Lower leg skin (tissue), 4 donors: ENCODE measurements at regions not wholly inside any gene's neighbourhood (a gene's known extent, or its start where the extent isn't known, plus 50 kb on each side); places are given as distances from the start of the nearest gene placed in this dataset.
"Not testable (repeated sequence)": the region's sequence is repeated elsewhere in the genome, so short reads cannot be mapped to it uniquely, and the experiment has no call there.

Experiments
- DNase-seq, 2 donors: peaks; one replicate each; pipeline ENCODE4 v3.0.0-alpha.2; 2019; ENCODE audit warnings: low spot score in 2 of 2
- H3K4me3 ChIP-seq: fragments of 200-600 bp; sonication (generic); 2 replicates; pipeline ENCODE4 v1.5.1; 2017; ENCODE audit warnings: mild to moderate bottlenecking, low read depth; ENCODE audit not compliant: poor library complexity, severe bottlenecking
- POLR2A ChIP-seq, 2 donors: fragments of 450-650 bp; IDR thresholded peaks; one replicate each; pipeline ENCODE4 v1.6.1; 2016 to 2017; ENCODE audit warnings: antibody characterized with exemption in 2 of 2, mild to moderate bottlenecking in 1 of 2, moderate library complexity in 1 of 2
- WGBS, 2 donors: methylation state at CpG; one replicate each; pipeline ENCODE4 v1.1.5; 2018; 5-methylcytosine and 5-hydroxymethylcytosine counted together
- intact Hi-C: fragments of 100-400 bp; cut with DNase I; formaldehyde crosslinking; loops from one replicate; pipeline ENCODE4 v1.15.0; 2023; ENCODE audit warnings: low total_unique reads
- TF ChIP-seq, protein P1 (sequence below), 3 donors: fragments of 450-650 bp; IDR thresholded peaks; one replicate each; pipeline ENCODE4 v1.5.1; 2016; ENCODE audit warnings: antibody characterized with exemption in 3 of 3, mild to moderate bottlenecking in 3 of 3, moderate library complexity in 2 of 3

DNA sequence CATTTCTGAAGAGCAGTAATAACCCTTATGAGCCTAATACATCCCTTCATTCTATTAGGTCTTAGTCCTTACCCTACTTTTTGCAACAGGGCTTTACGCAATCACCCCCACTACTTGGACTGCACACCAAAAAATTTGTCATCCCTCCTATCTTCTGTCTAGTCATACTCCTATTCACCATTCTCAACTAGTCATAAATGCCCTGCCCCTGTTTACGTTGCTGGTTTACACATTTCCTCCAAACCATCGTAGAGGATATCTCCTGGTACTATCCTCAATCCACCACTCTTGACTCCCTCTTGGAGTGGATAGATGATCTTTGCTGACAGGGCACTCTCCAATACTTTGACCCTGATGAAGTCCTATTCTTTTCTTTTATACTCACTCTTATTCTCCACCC lies 98.2 kb upstream of the CCNG1 start:
- TF ChIP-seq, protein P1, sequence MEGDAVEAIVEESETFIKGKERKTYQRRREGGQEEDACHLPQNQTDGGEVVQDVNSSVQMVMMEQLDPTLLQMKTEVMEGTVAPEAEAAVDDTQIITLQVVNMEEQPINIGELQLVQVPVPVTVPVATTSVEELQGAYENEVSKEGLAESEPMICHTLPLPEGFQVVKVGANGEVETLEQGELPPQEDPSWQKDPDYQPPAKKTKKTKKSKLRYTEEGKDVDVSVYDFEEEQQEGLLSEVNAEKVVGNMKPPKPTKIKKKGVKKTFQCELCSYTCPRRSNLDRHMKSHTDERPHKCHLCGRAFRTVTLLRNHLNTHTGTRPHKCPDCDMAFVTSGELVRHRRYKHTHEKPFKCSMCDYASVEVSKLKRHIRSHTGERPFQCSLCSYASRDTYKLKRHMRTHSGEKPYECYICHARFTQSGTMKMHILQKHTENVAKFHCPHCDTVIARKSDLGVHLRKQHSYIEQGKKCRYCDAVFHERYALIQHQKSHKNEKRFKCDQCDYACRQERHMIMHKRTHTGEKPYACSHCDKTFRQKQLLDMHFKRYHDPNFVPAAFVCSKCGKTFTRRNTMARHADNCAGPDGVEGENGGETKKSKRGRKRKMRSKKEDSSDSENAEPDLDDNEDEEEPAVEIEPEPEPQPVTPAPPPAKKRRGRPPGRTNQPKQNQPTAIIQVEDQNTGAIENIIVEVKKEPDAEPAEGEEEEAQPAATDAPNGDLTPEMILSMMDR (IDR thresholded peaks at IDR 0.05) = no peak
- TF ChIP-seq POLR2A (IDR thresholded peaks at IDR 0.05) = no peak
- WGBS, 2 donors = 62 to 77% methylated on average over 3 of the region's 3 CpGs
- H3K4me3 ChIP-seq = no peak overlapping the region
- DNase-seq = no peak
- intact Hi-C loops = no loop called here

DNA sequence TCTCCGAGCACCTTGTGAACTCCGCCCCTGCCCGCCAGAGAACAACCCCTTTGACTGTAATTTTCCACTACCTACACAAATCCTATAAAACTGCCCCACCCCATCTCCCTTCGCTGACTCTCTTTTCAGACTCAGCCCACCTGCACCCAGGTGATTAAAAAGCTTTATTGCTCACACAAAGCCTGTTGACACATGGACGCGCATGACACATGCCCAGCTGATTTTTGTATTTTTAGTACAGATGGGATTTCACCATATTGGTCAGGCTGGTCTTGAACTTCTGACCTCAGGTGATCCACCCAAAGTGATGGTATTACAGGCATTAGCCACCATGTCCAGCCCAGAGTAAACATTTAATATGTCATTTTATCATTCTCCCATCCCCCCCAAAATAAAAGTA lies 97.0 kb upstream of the CCNG1 start:
- DNase-seq, intact Hi-C loops, H3K4me3 ChIP-seq: not testable (repeated sequence)
- WGBS, 2 donors = 82 to 87% methylated on average over 6 of the region's 6 CpGs

DNA sequence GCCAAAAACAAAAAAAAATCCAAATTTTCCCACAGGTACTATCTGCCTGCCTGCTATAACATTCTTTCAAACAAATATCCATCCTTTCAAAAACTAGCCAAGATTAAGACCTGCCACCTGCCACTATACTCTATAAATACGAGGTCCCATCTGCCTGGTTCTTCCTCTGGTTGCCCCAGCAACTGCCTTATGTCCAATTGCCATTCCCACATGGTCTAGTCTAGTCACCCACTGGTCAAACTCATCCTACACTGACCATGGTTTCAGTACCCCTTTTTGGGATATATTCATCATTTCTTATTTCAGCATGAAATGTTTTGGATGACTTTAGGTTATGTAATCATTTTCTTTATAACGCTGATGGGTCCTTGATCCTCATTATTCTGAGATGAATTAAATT lies 95.1 kb upstream of the CCNG1 start:
- 73 to 80% methylated on average over 2 of the region's 2 CpGs for WGBS, 2 donors
- no peak for DNase-seq
- no peak for TF ChIP-seq POLR2A (IDR thresholded peaks at IDR 0.05)
- TF ChIP-seq, protein P1 (IDR thresholded peaks at IDR 0.05) = no peak
- intact Hi-C loops = no loop called here
- H3K4me3 ChIP-seq = no peak overlapping the region

DNA sequence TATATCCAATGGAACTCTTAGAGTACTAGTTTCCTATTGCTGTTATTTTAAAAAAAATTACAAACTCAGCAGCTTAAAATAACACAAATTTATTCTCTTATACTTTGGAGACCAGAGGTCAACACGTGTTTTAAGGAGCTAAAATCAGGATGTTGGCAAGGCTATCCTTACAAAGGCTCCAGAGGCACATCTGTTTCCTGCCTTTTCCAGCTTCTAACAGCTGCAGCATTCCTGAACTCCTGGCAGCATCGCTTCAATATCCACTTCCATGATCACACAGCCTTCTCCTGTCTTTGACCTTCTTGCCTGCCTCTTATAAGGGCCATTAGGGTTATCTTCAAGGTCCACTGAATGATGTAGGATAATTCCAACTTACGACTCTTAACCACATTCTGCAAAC lies 92.2 kb upstream of the CCNG1 start:
- no peak for DNase-seq
- intact Hi-C loops = no loop called here
- WGBS, 2 donors = 38 to 46% methylated on average over 3 of the region's 3 CpGs
- TF ChIP-seq, protein P1 (IDR thresholded peaks at IDR 0.05) = no peak
- TF ChIP-seq POLR2A (IDR thresholded peaks at IDR 0.05) = no peak
- no peak overlapping the region for H3K4me3 ChIP-seq

DNA sequence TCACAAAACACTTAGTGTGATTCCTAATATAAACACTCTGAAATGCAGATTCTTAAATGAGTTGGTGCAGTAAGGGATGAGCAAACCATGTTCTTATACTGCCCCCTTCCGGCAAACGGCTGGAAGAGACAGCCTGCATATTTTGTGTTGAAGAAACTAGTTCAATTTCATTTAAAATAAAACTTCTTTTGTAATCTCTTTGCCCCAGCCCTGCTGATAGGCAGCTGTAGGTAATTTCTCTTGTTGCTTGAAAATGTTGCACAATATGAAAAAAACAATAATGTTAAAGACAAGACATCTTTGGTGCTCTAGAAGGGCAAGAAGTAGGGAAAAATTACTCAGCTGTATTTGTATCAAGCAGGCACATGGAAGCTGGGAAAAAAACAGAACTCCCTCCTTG lies 89.7 kb upstream of the CCNG1 start:
- TF ChIP-seq POLR2A (IDR thresholded peaks at IDR 0.05) = no peak
- TF ChIP-seq, protein P1 (IDR thresholded peaks at IDR 0.05) = peak in 1 of 3 donors; percentile 15
- intact Hi-C loops = no loop called here
- WGBS, 2 donors = 0 to 2% methylated on average over 2 of the region's 2 CpGs
- DNase-seq = no peak
- H3K4me3 ChIP-seq = no peak overlapping the region

DNA sequence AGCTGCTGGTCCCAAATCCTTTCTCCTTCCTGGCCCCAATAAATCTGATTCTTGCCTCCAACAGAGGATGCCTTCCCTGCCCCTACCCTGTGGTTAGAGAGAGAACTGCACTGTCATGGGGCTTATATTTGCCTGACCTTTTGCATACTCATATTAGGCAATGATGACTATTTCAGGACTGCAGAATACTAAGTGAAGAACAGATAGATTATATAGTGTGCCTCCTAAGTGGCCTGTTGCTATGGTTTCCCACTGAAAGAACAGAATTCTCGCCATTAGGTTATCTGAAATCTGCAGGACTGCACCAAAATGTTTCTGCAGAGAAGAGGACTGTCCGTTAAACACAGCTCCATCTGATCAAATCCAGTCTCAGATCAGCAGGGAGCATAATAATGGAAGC lies 87.3 kb upstream of the CCNG1 start:
- TF ChIP-seq, protein P1 (IDR thresholded peaks at IDR 0.05) = no peak
- TF ChIP-seq POLR2A (IDR thresholded peaks at IDR 0.05) = no peak
- H3K4me3 ChIP-seq = no peak overlapping the region
- no peak for DNase-seq
- 57 to 60% methylated on average over 2 of the region's 2 CpGs for WGBS, 2 donors
- intact Hi-C loops = no loop called here
